ENCODE measurements at regions not wholly inside any gene's neighbourhood (a gene's known extent, or its start where the extent isn't known, plus 50 kb on each side); places are given as distances from the start of the nearest gene placed in this dataset.

GRCh38 chr6:111973927-111974639, 79.8 kb upstream of the CCN6 start:
- Histone ChIP-seq H3K36me3 (no peaks in the 10 kb centered on the region), H4K20me1 (no peaks in the 10 kb centered on the region), H3K4me2 (no peak overlapping the region), H3K4me3 (no peak overlapping the region), H3K27ac (no peak overlapping the region), H3K9me3 (no peaks in the 10 kb centered on the region), H3K27me3 (no peaks in the 10 kb centered on the region), H3K9ac (no peak overlapping the region), H3K4me1 (peaks cover 39% of the 10 kb centered on the region)
- no peak for TF ChIP-seq Cebpa-rat (IDR thresholded peaks at IDR 0.05)

DNA sequence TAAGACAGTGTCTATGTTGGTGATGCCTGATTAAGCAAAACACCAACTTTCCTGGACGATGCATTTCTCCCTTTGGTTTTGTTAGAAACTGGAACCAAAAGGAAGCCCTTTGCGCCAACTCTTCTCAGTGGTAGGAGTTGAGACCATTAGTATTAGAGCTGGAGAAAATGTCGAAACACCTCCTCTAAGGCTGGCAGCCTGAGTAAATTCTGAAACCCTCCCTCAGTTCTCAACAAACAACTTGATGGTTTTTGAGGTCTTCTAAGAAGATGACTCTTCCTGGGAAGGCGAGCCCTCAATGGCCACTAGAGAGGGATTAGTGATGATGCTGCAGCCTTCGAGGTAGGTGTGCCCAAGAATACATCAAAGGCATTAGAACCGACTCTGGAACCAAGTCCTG, 78.4 kb upstream of the CCN6 start:
- Histone ChIP-seq H3K27me3 (no peaks in the 10 kb centered on the region), H3K27ac (no peak overlapping the region), H3K4me1 (peaks cover 28% of the 10 kb centered on the region), H3K9ac (no peak overlapping the region), H3K4me3 (no peak overlapping the region), H3K4me2 (no peak overlapping the region), H4K20me1 (no peaks in the 10 kb centered on the region), H3K9me3 (no peaks in the 10 kb centered on the region), H3K36me3 (no peaks in the 10 kb centered on the region)
- TF ChIP-seq Cebpa-rat (IDR thresholded peaks at IDR 0.05) = no peak

DNA sequence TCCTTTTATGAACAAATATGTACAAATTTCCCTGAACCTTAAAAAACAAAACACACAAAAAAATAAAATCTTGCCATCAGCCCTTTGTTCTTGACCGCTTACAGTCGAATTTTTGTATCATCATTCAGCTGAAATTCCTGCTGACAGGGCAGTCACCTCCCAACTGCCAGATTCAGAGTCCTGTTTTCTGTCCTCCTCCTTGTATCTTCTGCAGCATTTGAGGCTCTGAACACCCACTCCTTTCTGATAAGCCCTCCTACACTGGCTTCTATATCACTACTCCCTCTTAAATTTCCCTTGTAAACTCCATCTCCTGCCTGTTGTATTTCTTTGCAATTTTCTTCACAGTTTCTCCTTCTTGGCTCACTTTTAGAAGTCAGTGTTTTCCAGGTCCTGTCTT, 77.8 kb upstream of the CCN6 start:
- H4K20me1 ChIP-seq = no peaks in the 10 kb centered on the region
- no peaks in the 10 kb centered on the region for H3K27me3 ChIP-seq
- H3K27ac ChIP-seq = no peak overlapping the region
- peaks cover 25% of the 10 kb centered on the region for H3K4me1 ChIP-seq
- H3K9me3 ChIP-seq = no peaks in the 10 kb centered on the region
- no peak overlapping the region for H3K9ac ChIP-seq
- no peaks in the 10 kb centered on the region for H3K36me3 ChIP-seq
- no peak overlapping the region for H3K4me2 ChIP-seq
- no peak for TF ChIP-seq Cebpa-rat (IDR thresholded peaks at IDR 0.05)
- H3K4me3 ChIP-seq = no peak overlapping the region

DNA sequence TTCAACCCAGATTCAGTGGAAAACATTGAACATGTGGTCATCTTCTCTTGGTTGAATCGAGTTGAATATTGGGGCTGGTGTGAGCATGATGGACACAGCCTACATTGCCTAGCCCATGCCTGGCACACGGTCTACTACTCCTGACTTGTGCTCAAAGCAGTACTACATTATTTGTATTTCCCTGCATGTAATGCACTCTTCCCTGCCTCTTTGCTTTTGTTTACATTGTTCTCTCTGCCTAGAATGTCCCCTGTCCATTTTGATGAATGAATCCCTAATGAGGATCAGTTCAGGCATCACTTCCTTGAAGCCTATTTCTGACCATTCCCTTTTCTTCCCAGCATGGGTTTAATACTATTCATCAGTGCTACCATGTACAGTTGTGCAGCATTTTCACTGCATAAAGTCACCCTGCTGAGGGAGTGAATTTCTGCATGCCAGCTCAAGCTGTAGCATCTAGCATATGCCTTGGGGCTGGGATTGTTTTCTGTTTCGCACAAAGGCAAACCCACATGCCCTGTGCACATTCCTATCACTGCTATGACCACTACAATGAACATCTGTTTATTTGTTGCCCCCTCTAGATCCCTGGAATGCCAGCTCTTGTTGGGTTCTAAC, 75.3 kb upstream of the CCN6 start:
- Histone ChIP-seq H4K20me1 (no peaks in the 10 kb centered on the region), H3K9ac (no peak overlapping the region), H3K4me3 (no peak overlapping the region), H3K9me3 (no peaks in the 10 kb centered on the region), H3K27me3 (no peaks in the 10 kb centered on the region), H3K36me3 (no peaks in the 10 kb centered on the region), H3K4me2 (no peak overlapping the region), H3K27ac (no peak overlapping the region), H3K4me1 (no peaks in the 10 kb centered on the region)
- no peak for TF ChIP-seq Cebpa-rat (IDR thresholded peaks at IDR 0.05)

GRCh38 chr6:111979633-111980032, 74.3 kb upstream of the CCN6 start:
- Histone ChIP-seq H3K4me3 (no peak overlapping the region), H3K27ac (no peak overlapping the region), H3K4me1 (no peaks in the 10 kb centered on the region), H3K27me3 (no peaks in the 10 kb centered on the region), H3K9ac (no peak overlapping the region), H3K9me3 (no peaks in the 10 kb centered on the region), H3K36me3 (no peaks in the 10 kb centered on the region), H4K20me1 (no peaks in the 10 kb centered on the region), H3K4me2 (no peak overlapping the region)
- TF ChIP-seq Cebpa-rat (IDR thresholded peaks at IDR 0.05) = no peak

DNA sequence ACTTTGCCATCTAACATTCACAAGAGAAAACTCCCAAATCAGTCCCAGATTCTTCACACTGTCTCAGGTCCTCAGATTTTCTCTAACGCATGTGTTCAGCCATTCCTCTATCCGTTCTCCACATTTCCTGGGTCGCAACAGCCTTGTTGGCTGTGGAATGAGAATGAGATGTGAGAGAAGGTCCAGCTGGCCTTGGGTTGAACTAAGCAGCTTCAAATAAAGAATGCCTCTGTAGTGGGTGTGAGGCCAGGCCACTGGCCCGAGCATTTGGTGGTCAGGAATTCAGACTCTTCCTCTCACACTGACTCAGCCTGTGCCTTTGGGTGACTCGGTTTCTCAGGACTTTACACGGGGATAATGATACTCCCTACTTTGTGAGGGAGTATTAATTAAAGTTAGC, 73.8 kb upstream of the CCN6 start:
- no peaks in the 10 kb centered on the region for H3K4me1 ChIP-seq
- H3K27ac ChIP-seq = no peak overlapping the region
- H3K36me3 ChIP-seq = no peaks in the 10 kb centered on the region
- no peaks in the 10 kb centered on the region for H4K20me1 ChIP-seq
- no peaks in the 10 kb centered on the region for H3K27me3 ChIP-seq
- no peaks in the 10 kb centered on the region for H3K9me3 ChIP-seq
- no peak overlapping the region for H3K9ac ChIP-seq
- no peak overlapping the region for H3K4me3 ChIP-seq
- TF ChIP-seq Cebpa-rat (IDR thresholded peaks at IDR 0.05) = no peak
- no peak overlapping the region for H3K4me2 ChIP-seq

GRCh38 chr6:111980971-111981840, 72.7 kb upstream of the CCN6 start:
- Histone ChIP-seq H3K9ac (no peak overlapping the region), H3K4me1 (no peaks in the 10 kb centered on the region), H3K36me3 (no peaks in the 10 kb centered on the region), H4K20me1 (no peaks in the 10 kb centered on the region), H3K4me2 (no peak overlapping the region), H3K4me3 (no peak overlapping the region), H3K9me3 (no peaks in the 10 kb centered on the region), H3K27me3 (no peaks in the 10 kb centered on the region), H3K27ac (no peak overlapping the region)
- no peak for TF ChIP-seq Cebpa-rat (IDR thresholded peaks at IDR 0.05)

DNA sequence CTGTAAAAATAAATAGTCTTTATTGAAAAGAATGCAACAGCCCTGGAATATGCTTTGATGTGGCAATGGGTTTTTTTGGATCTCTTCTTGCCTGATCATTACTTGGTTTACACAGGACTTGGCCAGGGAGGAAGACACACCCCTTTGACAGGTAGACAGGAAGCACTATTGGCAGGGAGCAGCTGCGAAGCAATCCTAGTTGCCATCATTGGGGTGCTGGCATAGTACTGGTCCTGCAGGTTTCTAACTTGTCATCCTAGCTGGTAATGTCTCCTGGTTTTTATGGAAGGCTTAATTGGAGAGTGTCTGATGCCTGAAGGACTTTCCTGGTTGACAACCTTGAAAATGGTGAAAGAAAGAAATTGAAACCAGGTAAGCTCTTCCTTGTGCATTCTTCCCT, 71.2 kb upstream of the CCN6 start:
- Histone ChIP-seq H3K27me3 (no peaks in the 10 kb centered on the region), H3K27ac (no peak overlapping the region), H3K4me3 (no peak overlapping the region), H3K36me3 (no peaks in the 10 kb centered on the region), H3K4me2 (no peak overlapping the region), H3K9ac (no peak overlapping the region), H3K9me3 (0 out of 2 replicates have a peak, but pooled peaks cover 2% of the 10 kb centered on the region), H4K20me1 (no peaks in the 10 kb centered on the region), H3K4me1 (no peaks in the 10 kb centered on the region)
- no peak for TF ChIP-seq Cebpa-rat (IDR thresholded peaks at IDR 0.05)

DNA sequence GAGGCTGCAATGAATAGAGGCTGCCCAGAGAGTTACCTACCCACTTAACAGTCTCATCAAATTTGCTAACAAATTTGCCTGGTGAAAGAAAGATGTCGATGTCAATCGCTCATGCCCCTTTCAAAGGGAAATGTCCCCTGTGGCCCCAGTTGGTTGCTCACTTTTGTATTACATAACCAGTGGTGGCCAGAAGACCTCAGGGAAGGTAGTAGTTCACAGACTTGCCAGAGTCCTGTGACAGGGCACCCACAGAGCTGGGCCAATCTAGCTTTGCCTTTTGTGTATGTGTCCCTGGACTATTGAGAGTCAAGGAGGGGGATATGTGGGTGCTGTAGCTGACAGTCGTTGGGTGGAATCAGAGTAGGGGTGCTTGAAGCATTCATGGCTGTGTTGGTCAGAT, 70.7 kb upstream of the CCN6 start:
- Histone ChIP-seq H3K4me1 (no peaks in the 10 kb centered on the region), H4K20me1 (no peaks in the 10 kb centered on the region), H3K9me3 (0 out of 2 replicates have a peak, but pooled peaks cover 6% of the 10 kb centered on the region), H3K27me3 (no peaks in the 10 kb centered on the region), H3K4me3 (no peak overlapping the region), H3K36me3 (no peaks in the 10 kb centered on the region), H3K9ac (no peak overlapping the region), H3K4me2 (no peak overlapping the region), H3K27ac (no peak overlapping the region)
- no peak for TF ChIP-seq Cebpa-rat (IDR thresholded peaks at IDR 0.05)

DNA sequence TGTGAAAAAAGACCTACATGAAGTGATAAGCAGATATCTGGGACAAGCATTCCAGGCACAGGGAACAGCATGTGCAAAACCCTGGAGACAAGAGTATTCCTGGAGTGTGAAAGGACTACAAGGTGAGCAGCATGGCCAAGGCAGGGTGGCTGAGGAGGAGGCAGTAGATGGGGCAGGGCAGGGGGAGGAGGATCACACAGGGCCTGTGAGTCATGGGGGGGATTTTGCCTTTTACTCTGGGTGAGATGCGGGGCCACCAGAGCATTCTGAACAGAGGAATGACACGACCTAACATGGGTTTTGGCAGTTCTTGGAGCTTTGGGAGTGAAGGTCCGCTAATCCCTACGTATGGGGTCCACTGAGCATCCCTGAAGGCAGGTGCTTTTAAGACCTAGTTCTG, 69.8 kb upstream of the CCN6 start:
- no peak overlapping the region for H3K27ac ChIP-seq
- H3K4me1 ChIP-seq = no peaks in the 10 kb centered on the region
- no peaks in the 10 kb centered on the region for H3K36me3 ChIP-seq
- no peak overlapping the region for H3K4me3 ChIP-seq
- TF ChIP-seq Cebpa-rat (IDR thresholded peaks at IDR 0.05) = no peak
- no peaks in the 10 kb centered on the region for H4K20me1 ChIP-seq
- 0 out of 2 replicates have a peak, but pooled peaks cover 6% of the 10 kb centered on the region for H3K9me3 ChIP-seq
- no peaks in the 10 kb centered on the region for H3K27me3 ChIP-seq
- no peak overlapping the region for H3K9ac ChIP-seq
- H3K4me2 ChIP-seq = no peak overlapping the region
